GM18907 (cell line): ENCODE measurements at regions not wholly inside any gene's neighbourhood (a gene's known extent, or its start where the extent isn't known, plus 50 kb on each side); places are given as distances from the start of the nearest gene placed in this dataset.

Source experiments
- ATAC-seq: cut with Tn5 transposase; IDR thresholded peaks from one replicate; pipeline ENCODE4 v1.9.1; 2021; ENCODE audit warnings: mild to moderate bottlenecking, moderate library complexity; ENCODE audit not compliant: unreplicated experiment

DNA sequence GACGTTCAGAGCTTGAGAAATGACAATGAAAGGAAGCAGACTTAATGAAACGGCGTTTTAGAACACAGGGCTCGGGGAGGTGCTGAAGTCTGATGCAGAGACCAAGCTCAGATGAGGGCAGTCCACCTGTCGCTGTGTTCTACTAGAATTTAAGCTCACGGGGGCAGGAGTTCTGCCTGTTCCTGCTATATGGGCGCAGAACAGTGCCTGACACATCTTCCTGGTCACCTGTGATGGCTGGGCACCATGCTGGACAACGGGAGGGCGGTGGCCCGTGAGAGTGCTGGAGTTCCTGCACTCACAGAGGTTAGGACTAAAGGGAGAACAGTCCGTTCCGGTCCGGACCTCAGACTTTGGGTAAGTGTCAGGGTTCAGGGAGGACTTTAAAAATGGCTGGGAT lies 130.6 kb downstream of the ERMARD start:
- ATAC-seq = no peak

DNA sequence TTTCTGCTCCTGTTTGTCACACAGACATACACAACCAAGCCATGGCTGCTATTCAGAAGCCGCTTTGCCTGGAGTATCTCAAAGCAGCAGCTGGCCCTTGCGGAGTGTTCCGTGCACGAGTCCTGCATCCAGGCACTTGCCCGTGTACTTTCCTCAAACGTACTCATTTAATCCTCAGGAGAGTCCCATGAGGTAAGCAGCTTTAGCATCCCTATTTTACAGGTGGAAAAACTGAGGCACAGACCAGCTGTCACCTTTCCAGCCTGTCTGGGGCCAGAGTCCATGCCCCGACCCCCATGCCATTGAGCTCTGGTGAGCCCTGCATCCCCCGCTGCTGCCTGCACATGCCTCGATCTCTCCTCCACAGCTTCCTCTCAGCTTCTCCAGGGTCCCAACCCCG lies 130.0 kb downstream of the ERMARD start:
- ATAC-seq = no peak

DNA sequence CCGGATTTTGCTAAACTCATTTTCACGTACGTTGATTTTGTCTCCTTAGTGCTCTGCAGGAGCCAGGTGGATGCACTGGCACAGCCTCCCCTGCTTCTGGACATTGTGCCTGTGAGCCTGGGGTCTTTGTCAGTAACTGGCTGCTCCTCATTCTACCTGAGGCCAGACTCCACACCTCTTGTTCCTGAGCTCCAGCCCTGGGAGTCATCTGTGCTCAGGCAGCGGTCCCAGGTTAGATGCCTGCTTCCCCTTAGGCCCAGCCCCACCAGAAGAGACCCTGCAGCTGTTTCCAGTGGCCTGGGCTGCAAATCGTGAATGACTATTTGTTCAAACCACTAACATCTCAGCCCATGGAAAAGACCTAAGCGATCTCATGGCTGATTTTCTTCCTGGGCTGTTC lies 129.1 kb downstream of the ERMARD start:
- ATAC-seq = no peak

DNA sequence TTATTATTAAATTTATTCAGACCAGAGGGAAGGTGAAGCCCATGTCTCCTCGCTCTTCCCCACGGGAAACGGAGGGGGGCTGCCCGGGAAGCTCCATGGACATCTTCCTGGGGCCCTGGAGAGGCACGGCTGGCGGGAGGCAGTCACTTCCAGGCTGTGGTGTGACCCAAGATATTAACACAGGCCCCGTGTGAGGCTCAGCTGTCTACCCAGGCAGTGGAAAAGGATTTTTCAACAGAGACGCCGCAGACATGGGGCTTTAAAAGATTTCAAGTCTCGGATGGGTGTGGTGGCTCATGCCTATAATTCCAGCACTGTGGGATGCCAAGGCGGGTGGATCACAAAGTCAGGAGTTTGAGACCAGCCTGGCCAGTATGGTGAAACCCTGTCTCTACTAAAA lies 117.9 kb downstream of the ERMARD start:
- ATAC-seq = no peak

DNA sequence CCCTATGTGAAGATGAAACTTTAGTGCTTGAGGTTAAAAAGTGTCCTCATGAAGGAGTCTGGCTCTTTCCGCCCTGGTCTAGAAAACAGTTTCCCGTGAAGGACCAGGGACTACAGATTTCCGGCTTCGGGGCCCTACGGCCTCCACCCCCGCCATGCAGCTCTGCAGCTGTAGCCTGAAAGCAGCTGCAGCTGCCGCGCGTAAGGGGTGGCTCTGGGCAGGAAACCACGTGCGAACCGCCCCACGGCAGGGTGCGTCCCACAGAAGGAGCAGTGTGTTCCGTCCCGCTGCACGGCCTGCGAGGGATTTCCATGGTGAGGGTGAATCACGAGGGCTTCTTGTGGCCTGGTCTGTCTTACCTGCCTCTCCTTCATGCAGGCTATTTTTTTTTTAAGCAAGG lies 117.0 kb downstream of the ERMARD start:
- ATAC-seq = peak; percentile 58

DNA sequence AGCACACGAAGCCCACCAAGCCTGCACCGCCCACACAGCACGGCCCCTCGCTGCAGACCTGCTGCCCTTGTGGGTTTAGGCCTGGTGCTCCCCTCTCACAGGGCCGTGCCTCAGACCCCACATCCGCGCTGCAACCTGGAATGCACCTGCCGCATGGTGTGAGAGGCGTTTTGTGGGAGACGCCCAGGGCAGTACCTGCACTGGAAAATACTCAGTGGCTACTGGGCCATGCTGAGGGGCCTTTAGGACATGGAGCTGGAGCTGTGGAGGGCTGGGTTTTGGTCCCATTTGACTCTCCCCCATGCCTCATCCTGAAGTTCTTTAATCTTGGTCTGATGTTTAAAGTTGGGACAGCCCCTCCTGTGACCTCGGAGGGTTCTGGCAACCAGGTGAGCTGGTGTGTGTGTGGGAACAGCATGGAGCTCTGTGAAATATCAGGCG lies 116.3 kb downstream of the ERMARD start:
- no peak for ATAC-seq

DNA sequence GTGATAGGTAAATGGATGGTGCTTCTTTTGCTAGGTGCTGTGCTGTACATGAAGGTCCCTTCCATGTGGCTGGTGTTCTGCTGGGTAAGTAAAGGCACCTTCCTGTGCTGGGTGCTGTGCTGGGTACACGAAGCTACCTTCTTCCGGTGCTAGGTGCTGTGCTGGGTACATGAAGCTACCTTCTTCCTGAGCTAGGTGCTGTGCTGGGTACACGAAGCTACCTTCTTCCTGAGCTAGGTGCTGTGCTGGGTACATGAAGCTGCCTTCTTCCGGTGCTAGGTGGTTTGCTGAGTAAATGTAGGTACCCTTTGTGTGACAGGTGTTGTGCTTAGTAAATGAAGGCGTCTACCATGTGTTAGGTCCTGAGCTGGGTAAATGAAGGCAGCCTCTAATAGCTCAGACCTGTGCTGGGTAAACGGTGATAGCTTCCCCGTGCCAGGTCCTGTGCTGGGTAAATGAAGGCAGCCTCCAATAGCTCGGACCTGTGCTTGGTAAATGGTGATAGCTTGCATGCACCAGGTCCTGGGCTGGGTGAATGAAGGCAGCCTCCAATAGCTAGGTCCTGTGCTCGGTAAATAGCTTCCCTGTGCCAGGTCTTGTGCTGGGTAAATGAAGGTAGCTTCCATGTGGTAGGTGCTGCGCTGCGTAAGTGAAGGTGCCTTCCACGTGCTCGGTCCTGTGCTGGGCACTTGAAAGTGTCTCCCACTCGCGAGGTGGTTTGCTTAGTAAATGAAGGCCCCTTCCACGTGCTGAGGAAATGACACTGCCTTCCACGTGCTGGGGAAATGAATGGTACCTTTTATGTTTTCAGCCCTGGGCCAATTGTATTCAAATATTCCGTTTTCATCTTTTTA lies 115.5 kb downstream of the ERMARD start:
- ATAC-seq = no peak

DNA sequence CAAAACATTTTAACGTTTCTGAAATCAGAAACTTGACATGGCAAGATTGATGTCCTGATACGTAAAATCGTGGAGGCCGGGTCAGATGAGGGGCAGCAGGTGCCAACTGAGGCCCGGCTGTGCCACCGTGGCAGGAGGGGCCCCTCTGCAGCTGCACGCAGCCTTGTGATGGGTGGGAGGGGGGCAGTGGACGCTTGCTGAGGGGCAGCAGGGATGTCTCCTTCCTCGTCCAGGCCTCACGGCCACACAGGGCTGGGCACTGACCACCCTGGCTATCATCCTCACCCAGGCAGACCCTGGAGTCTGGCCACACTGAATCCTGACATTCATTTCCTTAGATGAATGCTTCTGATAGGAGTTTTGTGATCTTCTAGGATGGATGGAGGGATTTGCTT lies 114.7 kb downstream of the ERMARD start:
- no peak for ATAC-seq

DNA sequence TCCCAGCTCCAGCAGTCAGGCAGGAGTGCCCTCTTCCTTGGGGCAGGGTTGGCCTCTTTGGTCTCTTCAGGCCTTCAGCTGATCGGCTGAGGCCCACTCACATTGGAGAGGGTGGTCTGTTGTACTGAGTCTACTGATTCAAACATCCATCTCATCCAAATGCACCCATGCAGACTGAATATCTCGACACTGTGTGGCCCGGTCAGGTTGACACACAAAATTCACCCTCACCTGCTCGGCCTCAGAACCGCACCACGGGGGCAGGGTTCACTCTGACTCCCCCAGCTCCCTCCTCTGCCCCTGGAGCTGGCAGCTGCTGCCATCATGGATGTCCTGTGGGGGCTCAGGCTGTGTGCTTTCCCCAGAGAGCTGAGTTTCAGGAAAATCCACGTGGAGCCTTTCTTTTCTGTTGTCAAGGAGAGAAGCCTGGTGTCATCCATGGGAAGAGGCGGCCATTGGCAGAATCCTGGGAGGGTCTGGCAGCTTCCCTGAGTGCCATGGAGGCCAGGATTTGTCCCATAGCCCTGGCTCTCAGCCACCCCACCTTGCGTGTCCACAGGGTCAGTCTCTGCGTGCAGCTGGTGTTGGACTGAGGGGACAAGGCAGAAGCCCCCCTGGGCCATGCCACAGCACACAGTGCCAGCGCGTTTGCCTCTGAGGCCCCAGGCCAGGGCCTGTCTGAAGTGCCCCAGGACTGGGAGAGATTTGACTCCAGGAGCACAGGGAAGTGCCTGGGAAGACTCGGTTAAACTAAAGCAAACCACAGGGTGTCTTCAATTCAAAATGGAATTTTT lies 114.1 kb downstream of the ERMARD start:
- no peak for ATAC-seq

DNA sequence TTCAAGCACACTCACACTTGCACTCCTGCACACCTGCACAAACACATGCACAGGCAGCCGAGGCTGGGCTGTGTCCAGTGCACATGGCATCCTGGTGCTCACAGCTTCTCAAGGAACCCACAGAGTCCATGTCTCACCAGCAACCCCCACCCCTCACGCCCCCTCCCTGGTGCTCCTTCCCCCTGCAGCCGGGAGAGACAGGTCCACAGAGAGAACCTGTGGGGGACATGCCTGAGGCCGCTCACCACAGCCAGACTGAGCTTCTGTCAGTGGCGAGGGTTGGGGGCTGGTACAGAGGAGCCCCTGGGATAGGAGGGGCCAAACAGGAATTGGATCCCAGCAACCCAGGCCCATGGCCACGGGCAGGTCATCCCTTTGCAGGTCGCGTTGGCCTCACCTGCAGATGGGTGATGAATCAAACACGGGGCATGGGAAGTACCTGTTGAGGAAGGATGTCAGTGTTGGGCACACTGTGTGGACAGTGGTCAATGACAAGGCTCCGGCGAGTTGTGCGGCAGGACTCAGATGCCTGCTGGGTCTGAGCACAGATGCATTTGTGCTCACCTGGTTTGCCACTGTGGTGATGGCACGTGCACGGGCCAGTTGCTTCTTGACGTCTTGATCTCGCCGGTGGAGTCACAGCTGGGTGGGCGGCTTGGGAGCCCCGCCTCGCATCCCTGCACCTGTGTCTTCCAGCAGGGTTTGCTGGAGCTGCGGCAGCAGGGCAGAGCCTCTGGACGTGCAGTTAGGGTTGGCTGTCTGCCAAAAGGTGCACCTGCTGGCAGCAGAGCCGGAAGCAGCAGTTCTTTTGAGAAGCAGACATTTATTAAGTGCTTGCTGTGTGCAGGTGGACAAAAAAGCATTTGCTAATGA lies 113.0 kb downstream of the ERMARD start:
- no peak for ATAC-seq

DNA sequence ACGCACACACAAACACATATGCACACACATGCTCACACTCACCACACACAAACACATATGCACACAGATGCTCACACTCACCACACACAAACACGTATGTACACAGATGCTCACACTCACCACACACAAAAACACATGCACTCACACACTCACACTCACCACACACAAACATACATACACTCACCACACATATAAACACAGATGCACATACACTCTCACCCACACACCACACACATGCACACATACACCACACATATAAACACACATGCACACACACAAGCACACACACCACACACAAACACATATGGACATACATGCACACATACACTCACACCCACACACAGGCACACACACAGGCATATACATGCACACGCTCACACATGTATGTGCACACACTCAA lies 112.3 kb downstream of the ERMARD start:
- no peak for ATAC-seq

DNA sequence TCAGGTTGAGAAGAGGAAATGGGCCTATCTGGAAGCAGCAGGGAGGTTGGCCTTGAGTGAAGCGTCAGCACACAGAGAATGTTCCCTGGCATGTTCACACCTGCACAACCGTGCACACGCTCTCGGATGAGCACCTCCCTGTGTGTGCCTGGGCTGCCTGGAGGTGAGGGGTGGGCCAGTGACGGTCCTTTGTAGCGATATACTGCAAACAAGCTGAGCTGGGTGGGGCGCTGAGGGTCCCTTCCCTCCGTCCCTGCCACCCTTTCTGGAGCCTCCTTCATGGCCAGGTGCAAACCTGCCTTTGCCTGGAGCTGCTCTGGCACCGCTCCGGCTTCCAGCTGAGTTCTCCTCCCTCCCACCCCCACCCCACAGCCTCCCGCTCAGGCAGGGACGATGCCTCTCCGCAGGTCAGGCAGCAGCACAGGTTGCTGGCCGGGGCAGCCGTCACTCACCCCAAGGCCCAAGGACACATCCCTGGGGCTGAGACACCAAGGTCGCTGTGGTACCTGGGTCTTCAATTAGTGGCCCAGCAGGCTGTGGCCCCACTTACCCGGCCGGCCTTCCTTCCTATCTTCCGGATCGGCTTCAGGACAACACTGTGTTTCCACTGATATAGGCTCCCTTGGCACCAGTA lies 111.6 kb downstream of the ERMARD start:
- ATAC-seq = no peak

DNA sequence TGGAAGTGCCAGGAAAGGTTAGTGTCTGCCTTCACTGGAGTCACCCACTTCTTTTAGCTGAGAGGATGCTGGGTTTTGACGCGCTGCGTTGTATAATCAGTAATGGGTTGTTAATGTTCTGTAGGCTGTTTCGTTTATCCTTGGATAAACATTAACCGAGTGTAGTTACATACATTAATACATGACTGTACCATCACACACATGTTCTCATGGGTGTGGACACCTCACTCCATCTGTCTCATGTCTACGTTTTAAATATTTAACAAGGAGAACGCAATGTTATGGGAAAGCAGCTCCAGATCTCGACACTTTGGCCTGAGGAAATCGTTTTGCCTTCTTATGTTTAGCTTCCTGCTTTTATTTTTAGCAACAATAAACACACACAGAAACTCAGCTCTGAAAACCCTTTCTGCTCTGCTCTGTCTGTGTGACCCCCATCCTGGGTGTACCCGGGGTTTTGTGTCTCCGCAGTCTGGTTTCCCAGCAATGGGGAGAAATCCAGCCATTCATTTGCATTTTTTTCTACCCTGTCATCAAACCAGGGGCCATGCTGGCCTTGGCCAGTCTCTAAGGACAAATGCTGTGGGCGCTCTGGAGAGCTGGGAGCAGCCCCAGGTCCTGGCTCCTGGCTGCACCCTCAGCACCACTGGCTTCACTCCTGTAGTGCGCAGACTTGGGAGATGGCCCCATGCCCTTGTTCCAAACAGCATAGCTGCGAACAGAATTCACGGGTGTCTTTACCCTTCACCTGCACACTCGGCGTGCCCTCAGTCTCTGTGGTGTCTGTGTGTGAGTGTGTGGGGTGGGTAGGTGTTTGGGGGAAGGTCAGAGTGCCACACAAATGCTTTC lies 110.8 kb downstream of the ERMARD start:
- no peak for ATAC-seq

DNA sequence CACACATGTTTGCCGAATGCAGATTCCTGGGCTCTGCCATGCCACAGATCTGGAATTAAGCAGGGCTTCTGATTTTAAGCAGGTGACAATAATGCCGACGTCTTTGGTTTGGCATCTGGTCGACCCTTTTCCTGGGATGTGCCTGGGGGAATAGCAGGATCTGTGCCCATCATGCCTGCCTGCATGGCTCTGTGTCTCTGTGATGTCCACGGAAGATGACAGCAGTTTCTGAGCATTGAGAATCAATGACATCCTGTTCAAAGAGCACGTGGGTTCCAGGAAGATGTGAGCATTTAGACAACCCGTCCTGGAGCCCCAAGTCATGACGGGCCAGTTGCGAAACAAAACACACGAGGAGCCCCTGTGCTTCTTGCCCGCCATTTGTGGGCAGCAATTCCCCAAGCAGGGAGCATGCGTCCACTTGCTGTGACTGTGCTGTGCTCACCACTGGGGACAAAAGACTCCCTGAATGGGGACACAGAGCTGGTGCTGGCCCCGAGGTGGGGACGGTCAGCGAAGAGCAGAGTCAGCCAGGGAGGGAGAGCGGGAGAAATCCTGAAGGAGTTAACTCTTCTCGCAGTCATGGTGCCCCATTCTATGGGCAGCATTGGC lies 110.1 kb downstream of the ERMARD start:
- no peak for ATAC-seq

DNA sequence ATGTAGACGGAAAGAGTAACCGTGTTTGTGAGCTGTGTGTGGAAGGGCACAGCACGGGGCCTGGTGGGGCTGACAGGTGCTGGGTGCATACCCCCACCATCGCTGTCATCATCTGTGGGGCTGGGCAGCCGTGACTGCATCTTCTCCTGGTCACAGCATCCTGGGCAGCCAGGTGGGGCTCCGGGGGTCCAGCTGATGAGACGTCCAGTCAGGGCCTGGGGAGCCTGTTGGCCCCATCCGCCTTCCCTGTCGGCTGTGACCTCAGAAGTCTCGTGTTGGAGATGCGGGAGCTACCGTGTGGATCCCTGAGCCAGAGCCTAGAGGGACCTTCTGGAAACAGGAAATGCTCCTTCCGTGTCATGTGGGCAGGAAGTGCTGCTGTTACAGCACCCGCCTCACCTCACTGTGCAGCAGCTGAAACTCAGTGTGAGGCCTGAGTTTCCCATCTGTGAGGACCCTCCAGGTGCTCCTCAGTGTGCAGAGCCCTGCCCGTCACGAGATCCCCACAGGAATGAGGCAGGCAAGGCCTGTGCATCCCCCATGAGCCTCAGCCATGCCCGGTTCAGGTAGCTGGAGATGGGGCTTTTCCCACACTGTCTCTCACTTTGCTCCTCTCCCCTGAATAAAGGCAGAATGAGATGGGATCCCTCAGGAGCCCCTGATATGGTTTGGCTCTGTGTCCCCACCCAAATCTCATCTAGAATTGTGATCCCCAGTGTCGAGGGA lies 108.7 kb downstream of the ERMARD start:
- ATAC-seq = no peak

DNA sequence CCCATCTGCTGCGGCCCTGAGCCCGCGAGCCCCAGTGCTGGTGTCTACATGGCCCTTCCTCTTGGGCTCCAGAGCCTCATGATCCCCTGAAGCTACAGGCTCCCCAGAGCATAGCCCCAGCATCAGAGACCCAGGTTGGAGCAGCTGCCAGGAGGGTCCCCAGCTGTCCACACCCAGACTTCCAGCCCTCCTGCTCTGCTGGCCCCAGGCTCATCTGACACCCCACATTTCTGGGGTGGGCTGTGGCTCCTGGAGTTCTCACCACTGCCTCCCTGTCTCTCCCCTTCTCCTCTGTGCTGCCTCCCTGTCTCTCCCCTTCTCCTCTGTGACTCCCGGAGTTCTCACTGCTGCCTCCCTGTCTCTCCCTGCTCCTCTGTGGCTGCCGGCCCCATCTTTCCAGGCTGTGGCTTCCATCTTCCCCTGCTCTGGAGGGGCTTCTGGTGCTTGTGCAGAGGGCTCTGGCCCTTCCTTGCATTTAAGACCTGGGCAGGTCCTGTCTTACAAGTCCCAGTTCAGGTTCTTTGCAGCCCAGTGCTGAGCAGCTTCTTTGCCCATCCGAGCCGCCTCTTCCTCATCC lies 108.1 kb downstream of the ERMARD start:
- ATAC-seq = no peak

DNA sequence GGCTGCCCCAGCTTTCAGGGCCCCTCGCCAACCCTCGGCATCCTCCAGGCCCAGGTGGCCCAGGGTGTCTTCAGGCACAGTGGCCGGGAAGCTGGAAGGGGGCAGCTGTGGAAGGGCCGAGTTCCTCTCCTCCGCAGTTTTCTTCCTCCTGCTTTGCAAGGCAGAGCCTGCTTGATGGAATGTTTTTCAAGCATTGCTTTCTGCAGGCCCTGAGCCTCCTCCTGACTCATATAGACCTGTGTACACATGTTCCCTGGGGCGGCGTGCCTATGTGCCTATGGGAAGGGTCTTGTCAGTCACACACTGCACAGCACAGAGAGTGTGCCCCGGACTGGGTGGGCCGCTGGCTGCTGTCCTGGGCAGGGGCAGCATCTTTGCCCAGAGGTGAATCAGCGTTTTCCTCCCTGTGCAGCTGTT lies 107.5 kb downstream of the ERMARD start:
- no peak for ATAC-seq

DNA sequence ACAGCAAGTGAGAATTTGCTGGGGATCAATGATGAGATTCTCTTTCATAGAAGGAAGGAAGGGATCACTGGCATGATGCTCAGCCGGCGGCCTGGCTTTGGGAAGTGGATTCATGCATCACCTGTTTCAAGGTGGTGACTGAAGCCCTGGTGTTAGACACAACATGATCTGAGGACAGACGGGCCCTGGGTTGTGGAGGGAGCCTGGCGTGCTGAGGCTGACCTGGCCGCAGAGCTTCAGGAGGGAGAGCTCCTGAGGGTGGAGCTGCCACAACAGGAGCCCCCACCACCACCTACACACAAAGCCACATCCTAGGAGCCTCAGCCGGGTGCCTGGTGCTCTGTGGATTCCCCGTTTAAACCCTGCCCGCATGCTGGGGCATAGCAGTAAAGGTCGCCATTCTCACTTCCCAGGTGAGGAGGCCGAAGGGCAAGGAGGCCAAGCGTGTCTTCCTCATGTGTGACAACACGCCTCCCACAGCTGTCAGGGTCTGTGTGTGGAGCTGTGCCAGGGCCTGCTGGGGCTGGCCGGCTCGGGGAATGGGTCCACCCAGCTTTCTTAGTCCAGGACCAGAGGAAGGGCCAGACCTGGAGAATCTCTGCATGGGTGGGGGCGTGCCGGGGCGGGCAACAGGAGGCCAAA lies 107.0 kb downstream of the ERMARD start:
- ATAC-seq = no peak
